Lower leg skin (tissue), 4 donors: ENCODE measurements at regions not wholly inside any gene's neighbourhood (a gene's known extent, or its start where the extent isn't known, plus 50 kb on each side); places are given as distances from the start of the nearest gene placed in this dataset.

Experiments
- DNase-seq, 2 donors: peaks; one replicate each; pipeline ENCODE4 v3.0.0-alpha.2; 2019; ENCODE audit warnings: low spot score in 2 of 2
- H3K4me3 ChIP-seq: fragments of 200-600 bp; sonication (generic); 2 replicates; pipeline ENCODE4 v1.5.1; 2017; ENCODE audit warnings: mild to moderate bottlenecking, low read depth; ENCODE audit not compliant: poor library complexity, severe bottlenecking
- CTCF ChIP-seq, 3 donors: fragments of 450-650 bp; IDR thresholded peaks; one replicate each; pipeline ENCODE4 v1.5.1; 2016; ENCODE audit warnings: antibody characterized with exemption in 3 of 3, mild to moderate bottlenecking in 3 of 3, moderate library complexity in 2 of 3
- POLR2A ChIP-seq, 2 donors: fragments of 450-650 bp; IDR thresholded peaks; one replicate each; pipeline ENCODE4 v1.6.1; 2016 to 2017; ENCODE audit warnings: antibody characterized with exemption in 2 of 2, mild to moderate bottlenecking in 1 of 2, moderate library complexity in 1 of 2
- WGBS, 2 donors: methylation state at CpG; one replicate each; pipeline ENCODE4 v1.1.5; 2018; 5-methylcytosine and 5-hydroxymethylcytosine counted together
- intact Hi-C: fragments of 100-400 bp; cut with DNase I; formaldehyde crosslinking; loops from one replicate; pipeline ENCODE4 v1.15.0; 2023; ENCODE audit warnings: low total_unique reads

GRCh38 chr12:63404611-63405010, 253.6 kb upstream of the AVPR1A start:
- no peak for TF ChIP-seq CTCF (IDR thresholded peaks at IDR 0.05)
- TF ChIP-seq POLR2A (IDR thresholded peaks at IDR 0.05), result no peak
- WGBS, 2 donors, result 0% methylated on average over 1 of the region's 1 CpG
- DNase-seq, result no peak
- intact Hi-C loops, result no loop called here
- no peak overlapping the region for H3K4me3 ChIP-seq

- intact Hi-C loops, result no loop called here
- TF ChIP-seq POLR2A (IDR thresholded peaks at IDR 0.05) (no peak), CTCF (IDR thresholded peaks at IDR 0.05) (no peak)
- no peak for DNase-seq
- no peak overlapping the region for H3K4me3 ChIP-seq
- 14 to 79% methylated on average over 1 of the region's 1 CpG for WGBS, 2 donors
Measured at GRCh38 chr12:63403256-63403655, 252.3 kb upstream of the AVPR1A start.

- no peak overlapping the region for H3K4me3 ChIP-seq
- no peak for TF ChIP-seq POLR2A (IDR thresholded peaks at IDR 0.05)
- TF ChIP-seq CTCF (IDR thresholded peaks at IDR 0.05), result no peak
- no peak for DNase-seq
- intact Hi-C loops, result no loop called here
- WGBS, 2 donors, result 57 to 89% methylated on average over 3 of the region's 3 CpGs
Measured at GRCh38 chr12:63400718-63401117, 249.7 kb upstream of the AVPR1A start.

GRCh38 chr12:63400318-63400717, 249.3 kb upstream of the AVPR1A start:
- H3K4me3 ChIP-seq, result no peak overlapping the region
- 90 to 94% methylated on average over 2 of the region's 2 CpGs for WGBS, 2 donors
- TF ChIP-seq POLR2A (IDR thresholded peaks at IDR 0.05) (no peak), CTCF (IDR thresholded peaks at IDR 0.05) (no peak)
- intact Hi-C loops, result no loop called here
- no peak for DNase-seq

GRCh38 chr12:63397807-63398206, 246.8 kb upstream of the AVPR1A start:
- TF ChIP-seq CTCF (IDR thresholded peaks at IDR 0.05) (no peak), POLR2A (IDR thresholded peaks at IDR 0.05) (no peak)
- DNase-seq, result no peak
- no peak overlapping the region for H3K4me3 ChIP-seq
- intact Hi-C loops, result no loop called here
- 95 to 98% methylated on average over 4 of the region's 4 CpGs for WGBS, 2 donors

GRCh38 chr12:63396135-63396534, 245.1 kb upstream of the AVPR1A start:
- intact Hi-C loops, result no loop called here
- no peak for TF ChIP-seq POLR2A (IDR thresholded peaks at IDR 0.05)
- no peak for TF ChIP-seq CTCF (IDR thresholded peaks at IDR 0.05)
- no peak overlapping the region for H3K4me3 ChIP-seq
- 91 to 92% methylated on average over 3 of the region's 3 CpGs for WGBS, 2 donors
- no peak for DNase-seq
